ENCODE measurements at regions not wholly inside any gene's neighbourhood (a gene's known extent, or its start where the extent isn't known, plus 50 kb on each side); places are given as distances from the start of the nearest gene placed in this dataset.

- intact Hi-C loops (cut with DNase I) = no loop called here
- no peak for DNase-seq (ENCODE audit: low spot score)
Observed at GRCh38 chr11:31922450-31922849, 111.3 kb upstream of the PAX6 start.

DNA sequence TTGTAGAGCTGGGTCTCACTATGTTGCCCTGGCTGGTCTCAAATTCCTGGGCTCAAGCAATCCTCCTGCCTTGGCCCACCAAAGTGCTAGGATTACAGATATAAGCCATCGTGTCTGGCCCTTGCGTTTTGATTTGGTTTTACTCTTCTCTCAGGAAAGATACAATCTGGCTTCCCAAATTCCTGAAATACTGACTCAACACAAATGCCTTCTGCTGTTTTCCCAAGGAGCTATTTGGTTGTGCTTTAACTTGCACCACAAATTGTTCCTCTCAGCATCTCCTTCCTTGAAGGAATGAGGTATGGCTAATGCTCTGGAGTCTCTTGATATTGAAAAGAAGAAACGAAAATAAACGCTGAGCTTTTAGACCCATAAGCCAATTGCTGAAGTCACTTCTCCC is 110.0 kb upstream of the PAX6 start:
- no peak for DNase-seq (ENCODE audit: low spot score)
- intact Hi-C loops (cut with DNase I) = no loop called here

- intact Hi-C loops (cut with DNase I) = no loop called here
- DNase-seq (ENCODE audit: low spot score) = no peak
Observed at GRCh38 chr11:31919175-31919574, 108.1 kb upstream of the PAX6 start.

GRCh38 chr11:31915867-31916266 is 104.7 kb upstream of the PAX6 start:
- no peak for DNase-seq (ENCODE audit: low spot score)
- intact Hi-C loops (cut with DNase I) = no loop called here

DNA sequence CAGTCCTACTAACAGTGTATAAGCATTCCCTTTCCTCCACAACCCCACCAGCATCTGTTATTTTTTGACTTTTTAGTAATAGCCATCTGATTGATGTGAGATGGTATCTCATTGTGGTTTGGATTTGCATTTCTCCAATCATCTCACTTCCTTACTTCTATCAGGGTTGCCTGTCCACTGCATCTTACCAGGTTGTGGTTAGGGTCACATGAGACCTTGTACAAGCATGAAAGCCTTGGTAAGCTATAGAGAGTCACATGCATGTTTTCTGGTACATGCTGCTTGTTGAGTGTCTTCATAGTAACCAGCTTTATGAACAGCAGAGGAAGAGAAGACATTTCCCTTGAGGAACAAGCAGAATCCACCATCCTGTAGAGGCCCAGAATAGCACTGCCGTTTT is 102.9 kb upstream of the PAX6 start:
- DNase-seq (ENCODE audit: low spot score) = no peak
- intact Hi-C loops (cut with DNase I) = no loop called here

DNA sequence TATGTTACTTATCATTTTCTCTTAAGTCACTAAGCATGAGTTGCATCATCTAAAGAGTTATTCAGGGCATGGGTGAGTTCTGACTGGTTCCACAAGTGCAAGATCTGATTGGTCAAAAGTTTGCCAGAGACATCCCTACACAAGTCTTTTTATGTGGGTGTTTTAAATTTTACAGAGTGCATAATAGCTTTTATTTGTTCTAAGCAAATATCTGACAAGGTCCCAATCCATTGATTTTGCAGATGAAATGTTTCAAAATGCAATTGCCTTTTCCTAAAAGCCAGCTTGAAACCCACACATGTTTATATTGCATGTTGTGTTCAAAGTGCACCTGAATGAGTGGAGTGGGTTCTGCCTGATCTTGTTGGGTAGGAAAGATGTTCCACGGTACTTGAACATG is 101.7 kb upstream of the PAX6 start:
- intact Hi-C loops (cut with DNase I) = no loop called here
- DNase-seq (ENCODE audit: low spot score) = no peak

DNA sequence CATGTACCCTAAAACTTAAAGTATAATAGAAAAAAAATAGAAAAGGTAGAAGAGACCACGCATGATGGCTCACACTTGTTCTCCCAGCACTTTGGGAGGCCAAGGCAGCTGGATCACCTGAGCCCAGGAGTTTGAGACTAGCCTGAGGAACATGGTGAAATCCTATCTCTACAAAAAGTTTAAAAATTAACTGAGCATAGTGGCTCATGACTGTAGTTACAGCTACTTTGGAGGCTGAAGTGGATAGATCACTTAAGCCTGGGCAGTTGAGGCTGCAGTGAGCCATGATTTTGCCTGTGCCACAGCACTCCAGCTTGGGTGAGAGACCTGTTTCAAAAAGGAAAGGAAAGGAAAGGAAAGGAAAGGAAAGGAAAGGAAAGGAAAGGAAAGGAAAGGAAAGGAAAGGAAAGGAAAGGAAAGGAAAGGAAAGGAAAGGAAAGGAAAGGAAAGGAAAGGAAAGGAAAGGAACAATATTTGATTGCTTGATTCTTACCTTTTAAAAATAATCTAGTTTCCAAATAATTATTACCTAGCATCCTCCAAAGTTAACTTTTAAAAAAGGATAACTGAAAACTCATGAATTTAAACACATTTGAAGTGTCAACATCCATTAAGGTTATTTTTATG is 99.9 kb upstream of the PAX6 start:
- no peak for DNase-seq (ENCODE audit: low spot score)
- intact Hi-C loops (cut with DNase I) = no loop called here

GRCh38 chr11:31903225-31904074 is 92.3 kb upstream of the PAX6 start:
- DNase-seq (ENCODE audit: low spot score) = no peak
- intact Hi-C loops (cut with DNase I) = no loop called here

- intact Hi-C loops (cut with DNase I) = no loop called here
- no peak for DNase-seq (ENCODE audit: low spot score)
Observed at GRCh38 chr11:31902706-31903105, 91.6 kb upstream of the PAX6 start.

GRCh38 chr11:31895926-31896325 is 84.8 kb upstream of the PAX6 start:
- intact Hi-C loops (cut with DNase I) = no loop called here
- no peak for DNase-seq (ENCODE audit: low spot score)

DNA sequence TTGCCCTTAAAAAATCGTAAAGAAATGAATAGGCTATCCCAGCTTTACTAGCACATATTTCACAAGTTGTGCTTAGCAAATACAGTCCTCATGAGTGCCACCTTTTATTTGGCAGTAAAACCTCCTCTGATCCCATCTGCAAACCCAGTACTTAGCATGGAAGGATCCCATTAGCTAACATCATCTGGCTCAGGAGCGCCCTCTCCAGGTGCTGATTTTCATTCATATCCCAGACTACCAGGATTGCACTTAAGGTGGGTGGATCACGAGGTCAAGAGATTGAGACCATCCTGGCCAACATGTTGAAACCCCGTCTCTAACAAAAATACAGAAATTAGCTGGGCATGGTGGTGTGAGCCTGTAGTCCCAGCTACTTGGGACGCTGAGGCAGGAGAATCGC is 76.1 kb upstream of the PAX6 start:
- intact Hi-C loops (cut with DNase I) = no loop called here
- DNase-seq (ENCODE audit: low spot score) = no peak

GRCh38 chr11:31884080-31884479 is 73.0 kb upstream of the PAX6 start:
- DNase-seq (ENCODE audit: low spot score) = no peak
- intact Hi-C loops (cut with DNase I) = no loop called here

- intact Hi-C loops (cut with DNase I) = no loop called here
- no peak for DNase-seq (ENCODE audit: low spot score)
Observed at GRCh38 chr11:31883435-31883834, 72.3 kb upstream of the PAX6 start.

DNA sequence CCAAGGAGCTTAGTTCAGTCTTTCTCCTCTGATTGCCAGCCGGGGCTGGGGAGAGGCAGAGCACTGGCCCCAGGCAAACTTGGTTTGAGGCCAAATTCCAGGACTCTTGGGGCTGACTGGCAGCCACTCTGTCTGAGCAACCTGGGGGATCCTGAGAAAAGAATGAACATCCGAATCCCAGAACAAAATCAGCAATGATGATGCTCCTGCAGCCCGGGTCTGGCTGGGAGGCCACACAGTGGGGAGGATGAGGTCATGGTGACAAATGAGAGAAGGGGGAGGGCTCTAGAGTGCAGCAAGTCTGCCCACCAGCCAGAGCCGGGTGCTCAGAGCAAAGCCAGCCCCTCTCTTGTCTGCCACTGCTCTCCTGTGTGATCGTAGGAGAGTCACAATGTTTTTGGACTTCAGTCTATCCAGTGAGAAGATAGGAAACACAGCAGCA is 71.8 kb upstream of the PAX6 start:
- intact Hi-C loops (cut with DNase I) = no loop called here
- DNase-seq (ENCODE audit: low spot score) = no peak

GRCh38 chr11:31881825-31882224 is 70.7 kb upstream of the PAX6 start:
- DNase-seq (ENCODE audit: low spot score) = no peak
- intact Hi-C loops (cut with DNase I) = no loop called here

DNA sequence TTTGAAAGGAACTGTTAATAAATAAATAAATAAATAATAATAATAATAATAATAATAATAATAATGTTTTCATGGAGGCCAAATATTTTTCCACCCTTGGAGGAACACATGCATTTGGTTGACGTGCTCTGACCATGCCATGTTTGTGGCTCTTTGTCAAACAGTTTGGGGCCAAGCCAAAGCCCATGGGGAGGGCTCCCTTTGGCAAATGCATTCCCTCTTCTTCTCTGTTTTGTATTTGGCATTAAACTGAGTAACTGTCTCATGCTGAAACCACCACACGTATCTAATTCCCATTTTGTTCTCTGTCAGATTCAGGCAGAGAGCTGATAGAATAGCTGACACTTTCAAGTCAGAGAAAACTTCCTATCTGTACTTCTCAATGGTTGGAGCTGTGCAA is 68.6 kb upstream of the PAX6 start:
- intact Hi-C loops (cut with DNase I) = no loop called here
- DNase-seq (ENCODE audit: low spot score) = no peak

GRCh38 chr11:31877863-31878262 is 66.7 kb upstream of the PAX6 start:
- no peak for DNase-seq (ENCODE audit: low spot score)
- intact Hi-C loops (cut with DNase I) = no loop called here

DNA sequence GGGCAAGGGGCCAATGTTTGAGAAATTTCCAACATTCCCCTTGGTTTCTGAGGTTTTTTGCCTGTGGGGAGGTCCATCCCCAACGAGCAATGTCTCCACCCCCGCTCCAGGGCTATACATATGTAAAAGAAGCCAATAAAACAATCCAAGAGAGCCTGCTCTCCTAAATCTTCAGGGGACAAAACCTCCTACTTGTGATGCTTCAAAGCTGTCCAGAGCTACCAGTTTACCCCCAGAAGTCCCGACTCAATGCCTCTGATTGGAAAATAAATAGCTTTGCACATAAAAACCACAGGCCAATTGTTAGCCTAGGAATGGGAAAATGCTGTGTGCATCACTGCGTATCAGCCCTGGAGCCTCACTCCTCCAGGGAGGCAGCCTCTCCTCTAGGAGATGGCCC is 66.0 kb upstream of the PAX6 start:
- no peak for DNase-seq (ENCODE audit: low spot score)
- intact Hi-C loops (cut with DNase I) = no loop called here

GRCh38 chr11:31875866-31876560 is 64.9 kb upstream of the PAX6 start:
- intact Hi-C loops (cut with DNase I) = no loop called here
- DNase-seq (ENCODE audit: low spot score) = no peak

GRCh38 chr11:31874631-31875191 is 63.6 kb upstream of the PAX6 start:
- intact Hi-C loops (cut with DNase I) = no loop called here
- DNase-seq (ENCODE audit: low spot score) = no peak
